ENCODE measurements at regions not wholly inside any gene's neighbourhood (a gene's known extent, or its start where the extent isn't known, plus 50 kb on each side); places are given as distances from the start of the nearest gene placed in this dataset.

GRCh38 chr13:106314417-106314816, 221.0 kb downstream of the EFNB2 start:
- Histone ChIP-seq H3K4me1 (no peaks in the 10 kb centered on the region), H3K4me3 (no peak overlapping the region), H3K27me3 (no peaks in the 10 kb centered on the region), H3K36me3 (no peaks in the 10 kb centered on the region), H3K9me3 (no peaks in the 10 kb centered on the region), H3K27ac (no peak overlapping the region)
- TF ChIP-seq CTCF (IDR thresholded peaks at IDR 0.05) = no peak
- no peak for DNase-seq (ENCODE audit: low spot score in 2 of 2)
- intact Hi-C loops (cut with DNase I) = no loop called here

DNA sequence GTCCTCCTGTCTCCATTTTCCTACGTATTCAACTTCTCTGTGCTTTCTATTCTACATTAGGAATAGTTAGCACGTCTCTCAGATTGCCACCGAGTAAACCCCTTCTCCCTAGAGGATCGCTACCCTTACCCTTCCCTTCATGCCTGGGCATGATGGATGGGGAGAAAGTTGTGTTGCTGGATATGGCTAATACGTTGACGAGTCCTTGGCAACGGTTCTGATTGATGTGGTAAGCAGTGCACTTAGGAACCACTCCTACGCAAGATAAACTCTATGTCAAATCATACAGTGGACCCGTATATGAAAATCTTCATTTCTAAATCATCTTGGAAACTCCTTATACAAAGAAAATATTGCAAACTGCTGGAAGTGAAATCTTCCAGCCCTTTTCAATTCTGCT, 224.5 kb downstream of the EFNB2 start:
- H3K36me3 ChIP-seq = no peaks in the 10 kb centered on the region
- no peak overlapping the region for H3K4me3 ChIP-seq
- no peaks in the 10 kb centered on the region for H3K27me3 ChIP-seq
- intact Hi-C loops (cut with DNase I) = no loop called here
- no peak for TF ChIP-seq CTCF (IDR thresholded peaks at IDR 0.05)
- no peak overlapping the region for H3K27ac ChIP-seq
- peaks cover 0 to 4% of the 10 kb centered on the region in 2 donors for H3K9me3 ChIP-seq
- H3K4me1 ChIP-seq = no peaks in the 10 kb centered on the region
- DNase-seq (ENCODE audit: low spot score in 2 of 2) = no peak

GRCh38 chr13:106310291-106310865, 225.1 kb downstream of the EFNB2 start:
- Histone ChIP-seq H3K4me1 (no peaks in the 10 kb centered on the region), H3K9me3 (peaks cover 0 to 4% of the 10 kb centered on the region in 2 donors), H3K27ac (no peak overlapping the region), H3K36me3 (no peaks in the 10 kb centered on the region), H3K4me3 (no peak overlapping the region), H3K27me3 (no peaks in the 10 kb centered on the region)
- intact Hi-C loops (cut with DNase I) = no loop called here
- no peak for DNase-seq (ENCODE audit: low spot score in 2 of 2)
- no peak for TF ChIP-seq CTCF (IDR thresholded peaks at IDR 0.05)

GRCh38 chr13:106306748-106307277, 228.6 kb downstream of the EFNB2 start:
- no peak for DNase-seq (ENCODE audit: low spot score in 2 of 2)

GRCh38 chr13:106302843-106303242, 232.6 kb downstream of the EFNB2 start:
- no peaks in the 10 kb centered on the region for H3K36me3 ChIP-seq
- H3K4me3 ChIP-seq = no peak overlapping the region
- H3K27me3 ChIP-seq = no peaks in the 10 kb centered on the region
- no peak for DNase-seq (ENCODE audit: low spot score in 2 of 2)
- no peak overlapping the region for H3K27ac ChIP-seq
- no peaks in the 10 kb centered on the region for H3K4me1 ChIP-seq
- intact Hi-C loops (cut with DNase I) = no loop called here
- no peak for TF ChIP-seq CTCF (IDR thresholded peaks at IDR 0.05)
- H3K9me3 ChIP-seq = peaks cover 0 to 4% of the 10 kb centered on the region in 2 donors

More at GRCh38 chr13:106306748-106307277, 228.6 kb downstream of the EFNB2 start:
- Histone ChIP-seq H3K9me3 (peaks cover 0 to 7% of the 10 kb centered on the region in 2 donors), H3K27me3 (no peaks in the 10 kb centered on the region), H3K36me3 (no peaks in the 10 kb centered on the region), H3K27ac (no peak overlapping the region), H3K4me3 (no peak overlapping the region), H3K4me1 (no peaks in the 10 kb centered on the region)
- no peak for TF ChIP-seq CTCF (IDR thresholded peaks at IDR 0.05)
- intact Hi-C loops (cut with DNase I) = no loop called here

Data from ascending aorta (tissue), 2 donors.